HG03571 (cell line): ENCODE measurements at regions not wholly inside any gene's neighbourhood (a gene's known extent, or its start where the extent isn't known, plus 50 kb on each side); places are given as distances from the start of the nearest gene placed in this dataset.

Experiments
- ATAC-seq: cut with Tn5 transposase; IDR thresholded peaks from one replicate; pipeline ENCODE4 v1.9.1; 2021; ENCODE audit not compliant: unreplicated experiment

DNA sequence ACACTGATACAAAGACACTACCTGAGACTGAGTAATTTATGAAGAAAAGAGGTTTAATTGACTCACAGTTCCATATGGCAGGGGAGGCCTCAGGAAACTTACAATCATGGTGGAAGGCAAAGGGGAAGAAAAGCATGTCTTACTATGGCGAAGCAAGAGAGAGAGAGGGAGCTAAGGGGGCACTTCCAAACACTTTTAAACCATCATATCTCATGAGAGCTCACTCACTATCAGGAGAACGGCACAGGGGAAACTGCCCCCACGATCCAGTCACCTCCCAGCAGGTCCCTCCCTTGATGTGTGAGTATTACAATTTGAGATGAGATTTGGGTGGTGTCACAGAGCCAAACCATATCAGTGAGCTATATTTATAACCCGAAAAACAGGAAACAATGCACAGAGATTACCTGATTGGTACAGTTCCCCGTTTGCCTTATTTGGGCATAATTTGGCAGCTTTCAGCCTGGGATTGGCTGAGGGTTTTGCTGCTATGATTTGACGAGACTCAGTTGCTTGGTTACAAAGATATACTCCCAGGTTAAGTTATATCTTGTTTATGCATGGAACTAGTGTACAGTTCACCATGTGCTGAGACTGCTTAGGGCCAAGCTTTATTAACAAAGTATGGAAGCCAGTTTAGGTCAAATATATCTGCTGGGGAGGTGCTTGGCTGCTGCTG, 184.2 kb downstream of the NR2F2 start:
- no peak for ATAC-seq

DNA sequence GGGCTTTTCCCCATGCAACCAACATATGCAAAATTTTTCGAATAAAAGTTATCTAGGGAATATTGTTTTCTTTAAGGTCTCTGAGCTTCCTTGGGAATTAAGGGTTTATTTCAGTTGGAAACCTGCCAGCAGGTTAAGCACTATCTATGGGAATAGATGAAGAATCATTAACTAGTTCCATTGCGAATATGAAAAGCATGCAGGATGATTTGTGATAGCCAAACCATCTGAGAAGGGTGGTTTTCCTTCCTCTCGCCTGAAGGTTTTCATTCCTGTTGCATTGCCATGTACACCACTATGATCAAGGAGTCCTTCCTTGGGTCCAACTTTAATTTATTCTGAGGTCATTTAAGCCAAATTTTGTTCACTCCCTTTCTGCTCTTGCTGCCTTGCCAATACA, 184.9 kb downstream of the NR2F2 start:
- ATAC-seq, result no peak

DNA sequence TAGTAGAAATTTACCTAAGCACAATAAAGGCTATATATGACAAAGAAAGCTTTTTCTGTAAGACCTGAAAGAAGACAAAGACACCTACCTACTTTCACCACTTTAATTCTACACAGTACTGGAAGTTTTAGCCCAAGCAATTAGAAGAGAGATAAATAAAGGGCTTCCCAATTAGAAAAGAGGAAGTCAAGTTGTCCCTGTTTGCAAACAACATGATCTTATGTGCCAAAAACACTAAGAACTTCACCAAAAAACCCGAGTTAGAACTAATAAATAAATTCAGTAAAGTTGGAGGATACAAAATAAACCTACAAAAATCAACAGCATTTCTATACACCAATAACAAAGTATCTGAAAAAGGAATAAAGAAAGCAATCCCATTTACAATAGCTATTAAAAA, 190.9 kb downstream of the NR2F2 start:
- no peak for ATAC-seq

DNA sequence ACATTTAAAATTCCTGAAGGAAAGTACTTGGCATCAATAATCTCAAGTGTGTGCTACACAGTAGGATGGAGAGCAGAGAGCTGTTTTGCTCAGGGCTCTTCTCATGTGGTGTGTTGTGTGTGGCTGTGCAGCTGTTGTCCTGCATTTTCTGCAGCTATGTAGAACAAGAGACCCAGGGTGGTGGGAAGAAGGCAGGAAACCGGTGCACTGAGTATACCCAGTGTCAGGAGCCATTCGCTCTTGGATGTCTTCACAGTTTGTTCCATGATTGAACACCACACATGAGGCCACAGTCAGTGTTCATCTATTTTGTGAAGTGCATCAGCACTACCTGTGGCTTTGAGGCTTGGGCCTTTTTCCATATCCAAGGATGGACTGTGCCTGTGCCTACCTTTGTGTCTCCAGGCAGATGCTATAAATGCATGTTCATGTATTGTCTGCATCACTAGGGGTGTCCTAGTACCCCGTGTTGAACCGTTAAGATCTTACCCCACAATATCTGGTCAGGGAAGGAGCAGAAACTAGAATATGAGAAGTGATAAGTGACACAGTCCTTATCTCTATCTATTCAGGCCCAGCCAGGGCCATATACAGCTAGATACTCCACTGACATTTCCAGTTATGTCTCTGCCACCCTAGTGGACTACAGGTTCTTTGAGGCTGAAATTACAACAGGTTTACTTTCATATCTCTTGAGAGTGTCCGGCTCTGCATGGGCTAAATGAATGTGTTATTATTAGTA, 194.3 kb downstream of the NR2F2 start:
- no peak for ATAC-seq

DNA sequence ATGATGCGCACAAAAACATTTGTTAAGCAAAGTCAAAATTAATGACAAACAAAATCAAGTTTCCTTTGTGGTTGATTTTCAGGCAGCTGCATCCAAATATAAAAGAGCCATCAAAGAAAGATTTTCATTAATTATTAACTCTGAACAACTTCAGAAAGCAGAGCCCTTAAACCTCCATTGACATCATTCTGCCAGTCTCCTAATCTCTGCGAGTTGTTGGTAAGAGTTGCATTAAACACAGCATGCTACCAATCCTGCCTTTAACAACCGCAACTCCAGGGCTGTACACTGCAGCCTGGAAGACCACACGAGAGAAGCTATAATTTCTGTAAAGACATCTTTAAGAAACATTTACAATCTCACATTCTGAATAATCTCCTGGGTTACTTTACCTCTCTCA, 204.6 kb downstream of the NR2F2 start:
- ATAC-seq, result no peak

DNA sequence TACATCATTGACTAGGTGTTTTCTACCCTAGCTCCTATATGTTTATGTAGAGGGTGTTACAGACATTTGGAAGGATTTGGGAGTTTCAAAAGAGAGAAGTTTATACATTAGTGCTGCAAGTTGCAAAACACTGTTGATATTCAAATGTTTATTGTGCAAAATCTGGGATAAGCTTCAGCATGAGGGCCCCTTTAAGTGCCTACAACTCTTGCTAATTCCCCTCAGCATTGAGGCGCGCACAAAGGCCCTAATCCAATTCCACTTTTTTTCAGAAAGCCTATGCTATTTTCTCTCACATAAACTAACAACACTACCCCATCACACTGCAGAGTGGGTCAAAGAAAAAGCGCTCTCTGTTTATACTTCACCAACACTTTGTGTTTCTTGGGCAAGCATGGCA, 208.0 kb downstream of the NR2F2 start:
- ATAC-seq, result no peak

DNA sequence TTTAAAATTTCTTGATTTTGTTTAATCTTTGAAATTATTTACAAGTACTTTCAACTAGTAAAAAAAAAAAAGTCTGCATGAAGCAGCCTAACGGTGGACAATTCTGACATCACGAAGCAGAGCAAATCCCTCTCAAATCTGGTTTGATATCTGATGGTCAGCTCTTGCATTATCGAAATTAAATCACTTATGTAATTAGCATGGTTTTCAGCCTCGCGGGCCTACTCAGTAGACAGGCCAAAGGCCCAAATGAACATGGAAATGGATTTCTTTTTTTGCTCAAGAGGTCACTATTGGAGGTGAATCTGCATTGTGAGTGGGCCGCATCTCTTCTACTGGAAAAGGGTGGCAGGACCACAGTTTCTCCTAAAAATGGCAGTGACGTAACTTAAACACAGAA, 209.8 kb downstream of the NR2F2 start:
- ATAC-seq, result no peak

DNA sequence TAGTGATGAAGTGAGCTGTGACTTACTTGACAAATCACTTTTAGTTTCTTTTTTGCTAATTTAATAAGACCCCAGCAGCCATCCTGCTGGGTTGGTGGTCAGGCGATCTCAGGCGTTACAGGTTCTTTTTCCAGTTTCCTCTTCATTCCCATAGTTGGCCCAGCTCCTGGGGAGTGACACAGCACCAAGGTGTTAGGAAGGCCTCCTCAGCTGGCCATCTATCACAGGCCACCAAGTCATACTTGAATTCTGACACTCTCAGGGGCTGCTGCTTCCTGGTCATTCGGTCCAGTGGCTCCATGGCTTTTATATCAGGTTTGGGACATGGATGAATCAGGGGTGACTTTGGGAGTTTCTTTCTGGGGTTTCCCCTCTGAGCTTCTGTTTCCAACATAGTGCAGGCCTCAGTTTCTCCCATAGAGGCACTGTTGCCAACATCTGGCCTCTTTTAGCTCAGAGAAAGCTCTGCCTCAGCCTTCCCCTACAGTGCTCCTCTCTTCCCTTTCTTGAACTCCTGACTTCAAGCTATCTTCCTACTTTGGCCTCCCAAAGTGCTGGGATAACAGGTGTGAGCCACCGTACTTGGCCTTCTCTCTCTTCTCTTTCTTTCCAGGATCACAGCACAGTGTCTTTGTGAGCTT, 211.8 kb downstream of the NR2F2 start:
- no peak for ATAC-seq

DNA sequence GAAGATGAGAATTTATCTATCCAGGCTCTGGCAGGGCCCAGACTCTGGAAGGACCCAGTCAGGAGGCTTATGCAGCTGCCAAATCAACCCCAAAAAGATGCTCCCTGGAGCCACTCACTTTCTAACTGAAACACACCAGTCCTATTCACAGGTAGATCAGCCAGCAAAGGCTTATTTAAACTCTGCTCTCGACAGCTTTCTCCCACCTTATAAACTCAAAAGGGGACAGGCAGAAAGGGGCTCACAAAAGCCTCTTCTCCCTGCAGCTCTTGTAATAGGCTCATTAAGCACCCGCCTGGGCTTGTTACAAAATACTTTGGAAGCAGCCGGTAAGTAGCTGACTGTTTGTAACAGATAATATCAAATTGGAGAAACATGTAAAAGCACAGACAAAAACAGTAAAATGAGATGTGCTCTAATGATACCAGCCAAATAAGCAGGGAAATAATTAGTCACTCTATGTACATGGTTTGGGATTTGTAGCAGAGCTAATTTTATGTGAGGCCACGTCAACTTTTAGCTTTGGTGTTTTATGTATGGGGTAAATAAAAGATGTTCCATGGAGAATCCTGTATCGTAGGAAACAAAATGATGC, 213.8 kb downstream of the NR2F2 start:
- no peak for ATAC-seq

DNA sequence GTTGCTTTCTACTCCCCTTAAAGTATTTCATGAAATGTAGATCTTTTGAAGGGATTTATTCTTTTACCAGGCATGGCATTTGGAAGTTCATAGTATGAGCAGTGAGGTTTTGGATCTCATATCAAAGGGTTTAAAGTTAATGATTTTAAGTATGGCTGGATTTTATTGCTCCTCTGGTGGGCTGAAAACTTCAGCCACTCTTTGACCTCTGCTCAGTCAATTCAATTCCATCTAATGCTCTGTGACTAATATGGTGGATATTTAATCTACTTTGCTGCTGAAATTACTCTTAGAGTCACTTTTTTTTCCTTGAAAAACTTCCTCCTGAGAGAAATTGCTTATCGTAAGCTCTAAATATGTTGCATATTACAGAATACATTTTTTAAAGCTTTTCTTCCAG, 218.6 kb downstream of the NR2F2 start:
- ATAC-seq, result no peak

DNA sequence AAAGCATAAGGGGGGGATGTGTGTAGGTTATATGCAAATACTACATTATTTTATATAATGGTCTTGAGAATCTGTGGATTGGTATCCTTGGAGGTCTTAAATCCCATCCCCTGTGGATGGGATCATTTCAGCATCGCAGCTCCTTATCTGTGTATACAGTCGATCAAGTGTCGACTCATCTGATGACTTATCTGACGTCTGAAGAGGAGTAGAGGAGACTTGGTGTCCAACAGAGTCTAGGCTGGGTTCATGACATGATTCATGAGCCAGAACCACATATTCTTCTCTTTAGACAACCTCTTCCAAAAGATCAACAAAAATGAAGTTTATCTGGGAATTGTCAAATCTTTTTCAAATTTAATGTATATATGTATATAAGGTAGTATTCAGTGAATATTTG, 220.7 kb downstream of the NR2F2 start:
- no peak for ATAC-seq

DNA sequence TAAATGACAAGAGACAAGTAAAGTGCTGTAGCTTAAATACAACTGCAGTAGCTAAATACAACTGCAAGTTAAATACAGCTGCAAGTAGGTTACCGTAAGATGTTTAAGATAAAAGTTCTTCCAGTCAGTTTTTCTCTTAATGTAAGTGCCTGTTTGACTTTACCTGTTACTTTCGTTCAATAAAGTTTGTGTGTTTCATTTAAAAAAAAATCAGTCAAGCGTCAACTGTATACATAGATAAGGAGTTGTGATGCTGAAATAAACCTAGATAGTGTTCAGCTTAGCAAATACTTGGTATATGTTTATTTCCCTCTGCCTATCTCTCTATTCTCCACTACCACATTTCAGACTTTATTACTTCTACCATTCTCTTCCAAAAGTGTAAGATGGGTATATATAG, 221.2 kb downstream of the NR2F2 start:
- no peak for ATAC-seq

DNA sequence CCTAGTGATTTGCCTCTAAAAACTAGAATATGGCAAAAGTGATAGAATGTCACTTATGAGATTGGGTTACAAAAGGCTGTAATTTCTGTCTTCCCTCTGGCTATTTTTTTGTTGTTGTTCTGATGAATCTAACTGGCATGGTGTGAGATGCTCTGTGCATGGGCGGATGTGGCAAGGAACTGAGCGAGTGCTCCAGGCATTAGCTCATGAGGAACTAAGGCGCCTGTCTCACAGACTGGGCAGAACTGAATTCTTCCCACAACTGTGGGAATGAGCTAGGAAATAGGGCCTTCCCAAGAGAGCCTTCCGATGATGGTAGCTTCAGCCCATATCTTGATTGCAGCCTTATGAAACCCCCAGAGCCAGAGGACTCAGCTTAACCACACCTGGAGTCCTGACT, 222.5 kb downstream of the NR2F2 start:
- ATAC-seq, result no peak

DNA sequence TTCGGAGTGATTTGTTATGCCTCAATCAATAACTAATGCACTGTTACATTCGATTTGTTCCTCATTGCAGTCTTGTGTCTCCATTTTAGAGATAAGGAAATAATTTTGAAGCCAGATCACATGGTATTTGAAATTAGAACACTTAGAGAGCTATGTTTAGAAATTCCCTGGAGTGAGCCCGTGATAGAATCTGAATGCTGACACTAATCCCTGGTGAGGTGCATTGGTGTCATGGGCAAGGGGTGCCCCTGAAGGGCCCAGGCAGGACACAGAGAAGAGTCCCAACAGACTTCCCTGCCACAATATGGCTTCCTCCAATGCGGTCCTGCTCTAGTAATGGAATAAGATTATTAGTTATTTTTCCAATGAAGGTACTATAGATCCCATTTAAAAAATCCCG, 223.0 kb downstream of the NR2F2 start:
- no peak for ATAC-seq

DNA sequence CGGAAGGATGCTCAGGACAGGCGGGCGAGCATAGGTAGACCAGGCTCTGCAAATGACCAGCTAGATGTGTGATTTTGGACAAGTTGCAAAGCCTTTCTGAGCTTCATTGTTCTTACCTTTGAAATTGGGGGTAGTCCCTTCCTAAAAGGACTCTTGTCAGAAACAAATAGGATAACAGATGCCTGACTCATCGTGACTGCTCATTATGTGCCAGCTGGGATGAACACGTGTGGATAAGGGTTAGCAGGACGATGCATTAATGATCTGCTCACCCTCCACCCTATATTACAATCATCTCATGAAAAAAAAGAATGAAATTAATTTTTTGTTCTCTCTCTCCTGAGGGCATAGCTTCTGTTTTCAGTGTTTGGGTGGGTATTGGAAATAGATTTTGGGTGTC, 223.4 kb downstream of the NR2F2 start:
- no peak for ATAC-seq

DNA sequence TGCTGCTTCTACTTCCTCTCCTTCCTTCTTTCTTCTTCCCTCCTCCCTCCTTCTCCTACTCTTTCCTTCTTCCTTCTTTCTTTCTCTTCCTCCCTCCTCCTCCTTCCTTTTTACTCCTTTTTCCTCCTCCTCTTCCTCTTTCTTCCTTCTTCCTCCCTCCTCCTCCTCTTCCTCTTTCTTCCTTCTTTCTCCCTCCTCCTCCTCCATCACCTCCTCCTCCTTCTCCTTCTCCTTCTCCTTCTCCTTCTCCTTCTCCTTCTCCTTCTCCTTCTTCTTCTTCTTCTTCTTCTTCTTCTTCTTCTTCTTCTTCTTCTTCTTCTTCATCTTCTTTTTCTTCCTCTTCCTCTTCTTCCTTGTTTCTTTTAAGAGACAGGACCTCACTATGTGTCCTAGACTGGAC, 224.0 kb downstream of the NR2F2 start:
- ATAC-seq, result no peak

DNA sequence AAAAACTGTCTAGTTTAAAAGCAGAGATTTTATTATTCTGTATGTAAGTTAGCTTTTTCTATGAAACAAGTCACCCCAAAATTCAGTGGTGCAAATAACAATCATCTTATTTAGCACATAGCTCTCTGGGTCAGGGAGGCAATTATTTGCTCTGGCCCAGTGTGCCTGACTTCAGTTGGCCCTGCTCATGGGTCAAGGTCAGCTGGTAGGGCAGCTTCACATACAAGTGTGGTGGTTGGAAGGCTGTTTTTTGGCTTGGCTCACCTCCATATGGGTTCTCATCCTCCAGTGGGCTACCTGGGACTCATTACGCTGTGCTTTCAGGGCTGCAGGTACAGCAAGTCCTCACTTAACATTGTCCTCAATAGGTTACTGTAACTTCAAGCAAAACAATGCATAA, 228.6 kb downstream of the NR2F2 start:
- ATAC-seq, result no peak

DNA sequence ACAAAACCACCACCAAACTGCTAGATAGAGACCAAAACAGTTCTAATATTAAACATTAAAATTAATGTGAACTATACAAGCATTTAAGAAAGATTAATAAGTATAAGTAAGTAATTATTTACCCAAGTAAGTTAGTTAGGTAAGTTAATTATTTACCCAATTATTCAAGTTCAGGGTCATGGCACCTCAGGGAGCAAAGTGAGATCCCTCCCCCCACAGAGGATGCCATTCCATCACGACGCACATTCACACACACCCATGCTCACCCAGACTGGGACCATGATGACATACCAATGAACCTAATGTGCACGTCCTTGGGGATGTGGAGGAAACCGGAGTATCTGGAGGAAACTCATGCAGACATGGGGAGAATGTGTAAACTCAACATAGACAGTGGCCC, 229.1 kb downstream of the NR2F2 start:
- ATAC-seq, result no peak

DNA sequence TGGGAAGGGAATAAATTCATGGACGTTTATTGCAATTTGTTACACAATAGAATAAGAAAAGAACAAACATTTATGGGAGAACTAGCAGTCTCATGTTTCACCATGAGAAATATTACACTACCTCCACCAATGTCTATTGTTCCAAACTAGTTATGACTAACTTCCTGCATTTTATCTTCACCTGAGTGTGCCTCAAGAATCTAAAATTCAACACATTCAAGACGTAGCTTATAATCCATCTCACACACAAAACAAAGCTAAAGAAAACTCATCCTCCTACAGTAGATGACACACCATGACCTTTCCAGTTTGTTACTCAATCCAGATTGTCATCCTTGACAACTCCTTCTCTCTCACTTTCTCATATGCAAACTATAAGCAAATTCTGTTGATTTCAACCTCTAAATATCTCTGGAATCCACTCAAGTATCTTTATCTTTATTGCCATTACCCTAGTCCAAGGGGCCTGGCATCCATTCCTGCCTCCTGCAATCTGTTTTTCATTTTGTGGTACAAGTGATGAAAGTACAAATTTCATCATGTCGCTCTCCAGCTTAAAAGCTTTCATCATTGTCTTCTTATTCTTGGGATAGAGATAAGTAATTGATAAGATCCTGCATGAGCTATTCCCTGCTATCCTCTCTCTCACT, 229.9 kb downstream of the NR2F2 start:
- ATAC-seq, result no peak

DNA sequence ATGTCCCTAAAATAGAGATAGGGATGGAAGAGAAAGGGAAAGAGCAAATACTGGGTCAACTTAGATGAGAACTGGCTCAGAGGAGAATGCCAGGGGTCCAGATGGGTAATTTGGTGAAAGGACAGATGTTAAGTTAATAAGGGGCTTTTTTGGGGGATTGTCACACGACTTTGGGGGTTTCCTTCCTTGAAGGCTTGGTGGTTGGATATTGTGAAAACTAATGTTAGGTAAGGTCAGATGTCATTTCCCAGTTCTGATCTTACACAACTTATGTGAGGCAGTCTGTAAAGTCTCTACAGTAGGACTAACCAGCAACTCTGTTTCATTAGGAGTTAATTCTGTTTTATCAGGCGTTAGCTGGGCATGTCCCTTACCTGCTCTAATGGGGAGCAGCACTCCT, 231.1 kb downstream of the NR2F2 start:
- no peak for ATAC-seq

DNA sequence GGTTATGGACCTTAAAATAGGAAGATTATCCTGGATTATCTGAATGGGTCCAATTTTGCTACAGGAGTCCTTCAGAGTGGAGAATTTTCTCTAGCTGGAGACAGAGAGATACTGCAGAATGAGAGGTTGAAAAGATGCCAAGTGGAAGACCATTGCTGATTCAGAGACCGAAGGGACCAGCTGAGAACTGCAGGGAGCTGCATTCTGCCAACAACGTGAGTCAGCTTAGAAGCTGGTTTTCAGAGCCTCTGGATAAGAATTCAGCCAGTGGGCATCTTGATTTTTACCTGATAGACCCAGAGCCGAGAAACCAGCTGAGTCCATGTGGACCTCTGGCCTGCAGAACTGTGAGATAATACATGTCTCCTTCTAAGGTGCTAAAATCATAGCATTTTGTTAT, 234.0 kb downstream of the NR2F2 start:
- no peak for ATAC-seq

DNA sequence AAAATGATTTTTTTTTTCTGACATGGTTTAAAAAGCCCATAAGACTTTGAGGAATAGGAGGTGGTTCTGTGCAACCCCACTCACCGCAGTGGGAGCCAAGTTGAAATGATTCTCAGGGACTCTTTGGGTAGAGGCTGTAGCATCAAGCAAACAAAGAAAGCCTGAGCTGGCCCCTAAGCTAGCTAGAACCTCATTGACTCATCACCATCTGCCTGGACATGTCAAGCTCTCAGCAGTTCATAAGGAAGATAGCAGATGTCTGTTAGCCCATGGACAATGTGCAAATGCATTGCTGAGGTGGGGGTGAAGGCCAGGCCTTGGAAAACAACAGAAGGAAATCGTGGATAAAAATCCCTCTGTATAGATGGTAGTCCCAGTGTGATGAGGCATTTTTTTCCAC, 234.8 kb downstream of the NR2F2 start:
- ATAC-seq, result no peak
